RWPE2 (cell line): ENCODE measurements at regions not wholly inside any gene's neighbourhood (a gene's known extent, or its start where the extent isn't known, plus 50 kb on each side); places are given as distances from the start of the nearest gene placed in this dataset.

Experiments
- ATAC-seq: fragments of 200-7000 bp; cut with Tn5 transposase; 3 replicates; pipeline ENCODE4 v1.9.1; 2021; ENCODE audit warnings: low read depth
- DNase-seq: peaks from one replicate; pipeline ENCODE4 v3.0.0-alpha.2; 2020; ENCODE audit warnings: low spot score
- H3K27ac ChIP-seq: fragments of 450-650 bp; 2 replicates; pipeline ENCODE4 v1.5.1; 2017; ENCODE audit warnings: mild to moderate bottlenecking; ENCODE audit not compliant: poor library complexity, severe bottlenecking
- H3K27me3 ChIP-seq: fragments of 250-450 bp; sonication (Bioruptor Pico); 2 replicates; pipeline ENCODE4 v1.5.1; 2021; ENCODE audit warnings: mild to moderate bottlenecking, moderate library complexity; ENCODE audit not compliant: insufficient read depth, poor library complexity, severe bottlenecking
- H3K36me3 ChIP-seq: fragments of 250-450 bp; sonication (Bioruptor Pico); 2 replicates; pipeline ENCODE4 v1.5.1; 2020; ENCODE audit warnings: low read depth, mild to moderate bottlenecking, moderate library complexity
- H3K4me1 ChIP-seq: fragments of 250-450 bp; sonication (Bioruptor Pico); 2 replicates; pipeline ENCODE4 v1.5.1; 2021; ENCODE audit warnings: mild to moderate bottlenecking, moderate library complexity; ENCODE audit not compliant: insufficient read depth, poor library complexity, severe bottlenecking
- H3K4me3 ChIP-seq: fragments of 250-450 bp; sonication (Bioruptor Pico); 2 replicates; pipeline ENCODE4 v1.5.1; 2021; ENCODE audit warnings: mild to moderate bottlenecking, moderate library complexity; ENCODE audit not compliant: severe bottlenecking
- H3K9me3 ChIP-seq: fragments of 250-450 bp; sonication (Bioruptor Pico); 2 replicates; pipeline ENCODE4 v1.5.1; 2021; ENCODE audit warnings: mild to moderate bottlenecking, moderate library complexity; ENCODE audit not compliant: severe bottlenecking
- TF ChIP-seq, protein P1 (sequence below): fragments of 450-650 bp; IDR thresholded peaks from one replicate; pipeline ENCODE4 v1.5.1; 2017; ENCODE audit warnings: mild to moderate bottlenecking, moderate library complexity; ENCODE audit not compliant: poor library complexity, severe bottlenecking

DNA sequence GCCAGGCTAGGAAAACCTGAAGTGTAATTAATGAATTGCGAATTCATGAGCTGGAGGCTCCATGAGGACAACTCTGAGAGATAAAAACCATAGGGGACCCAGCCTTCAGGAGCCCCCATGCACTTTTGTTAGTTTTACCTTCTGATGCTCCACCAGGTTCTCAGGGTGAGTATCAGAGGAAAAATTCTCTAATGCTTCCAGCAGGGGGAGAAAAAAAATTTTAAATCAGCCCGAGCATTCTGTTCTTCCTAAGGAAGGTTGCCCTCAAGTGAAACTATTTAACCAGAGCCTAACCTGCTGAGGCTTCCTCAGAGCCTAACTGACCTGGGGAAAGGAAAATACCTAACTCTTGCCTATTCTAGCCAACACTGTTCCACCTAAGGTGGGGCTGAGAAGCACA, 552.6 kb downstream of the PPARGC1A start:
- Histone ChIP-seq H3K4me1 (peaks cover 11% of the 10 kb centered on the region), H3K9me3 (no peaks in the 10 kb centered on the region), H3K27me3 (peaks cover 7% of the 10 kb centered on the region), H3K36me3 (no peaks in the 10 kb centered on the region), H3K4me3 (no peak overlapping the region), H3K27ac (no peak overlapping the region)
- TF ChIP-seq, protein P1, sequence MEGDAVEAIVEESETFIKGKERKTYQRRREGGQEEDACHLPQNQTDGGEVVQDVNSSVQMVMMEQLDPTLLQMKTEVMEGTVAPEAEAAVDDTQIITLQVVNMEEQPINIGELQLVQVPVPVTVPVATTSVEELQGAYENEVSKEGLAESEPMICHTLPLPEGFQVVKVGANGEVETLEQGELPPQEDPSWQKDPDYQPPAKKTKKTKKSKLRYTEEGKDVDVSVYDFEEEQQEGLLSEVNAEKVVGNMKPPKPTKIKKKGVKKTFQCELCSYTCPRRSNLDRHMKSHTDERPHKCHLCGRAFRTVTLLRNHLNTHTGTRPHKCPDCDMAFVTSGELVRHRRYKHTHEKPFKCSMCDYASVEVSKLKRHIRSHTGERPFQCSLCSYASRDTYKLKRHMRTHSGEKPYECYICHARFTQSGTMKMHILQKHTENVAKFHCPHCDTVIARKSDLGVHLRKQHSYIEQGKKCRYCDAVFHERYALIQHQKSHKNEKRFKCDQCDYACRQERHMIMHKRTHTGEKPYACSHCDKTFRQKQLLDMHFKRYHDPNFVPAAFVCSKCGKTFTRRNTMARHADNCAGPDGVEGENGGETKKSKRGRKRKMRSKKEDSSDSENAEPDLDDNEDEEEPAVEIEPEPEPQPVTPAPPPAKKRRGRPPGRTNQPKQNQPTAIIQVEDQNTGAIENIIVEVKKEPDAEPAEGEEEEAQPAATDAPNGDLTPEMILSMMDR: peak; percentile 28
- no peak for DNase-seq
- ATAC-seq: no peak

DNA sequence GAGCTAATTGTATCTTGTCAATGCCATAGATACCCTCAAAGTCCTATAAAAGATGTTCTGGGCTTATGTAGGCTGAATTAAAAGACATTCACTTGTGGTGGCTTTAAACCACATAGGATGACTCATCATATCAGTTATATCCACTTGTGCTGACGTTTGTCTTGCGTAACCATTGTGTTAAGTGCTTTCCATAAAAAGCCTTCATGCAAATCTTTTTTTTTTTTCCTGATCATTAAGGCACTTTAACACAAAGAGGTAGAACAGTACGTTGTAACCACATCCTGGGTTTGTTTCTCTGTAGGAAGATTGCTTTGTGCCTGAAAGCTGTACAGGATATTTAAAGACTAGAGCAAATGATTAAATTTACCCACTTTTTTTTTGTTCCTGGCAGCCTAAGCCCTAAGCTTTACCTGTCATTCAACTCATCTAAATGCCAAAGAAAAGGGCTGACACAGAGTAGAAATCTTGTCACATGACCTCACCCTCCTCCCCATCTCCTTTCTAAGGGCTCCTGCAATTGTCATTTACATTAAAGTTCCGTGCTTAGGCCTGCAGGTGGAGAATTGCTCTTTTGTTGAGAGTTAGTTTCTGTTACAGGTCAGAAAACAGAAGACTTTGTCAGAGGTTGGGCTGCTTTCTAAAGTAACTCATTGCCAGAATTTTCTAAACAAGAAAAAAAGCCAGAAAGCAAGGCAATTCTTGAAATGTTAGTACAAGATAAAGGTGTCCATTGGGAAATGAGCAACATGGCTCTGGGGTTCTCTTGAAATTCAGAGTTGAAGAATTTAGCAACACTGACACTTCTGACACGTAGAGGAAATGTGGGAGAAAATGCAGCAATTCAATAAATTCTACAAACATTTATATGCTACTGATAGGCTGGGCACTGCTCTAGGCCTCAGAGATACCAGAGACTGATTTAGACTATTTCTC, 555.6 kb downstream of the PPARGC1A start:
- TF ChIP-seq, protein P1: no peak
- H3K4me1 ChIP-seq: peaks cover 11% of the 10 kb centered on the region
- H3K27me3 ChIP-seq: peaks cover 3% of the 10 kb centered on the region
- DNase-seq (no peak), ATAC-seq (peak; percentile 88)
- H3K4me3 ChIP-seq: no peak overlapping the region
- peak overlapping the region; percentile 31 for H3K27ac ChIP-seq
- no peaks in the 10 kb centered on the region for H3K36me3 ChIP-seq
- no peaks in the 10 kb centered on the region for H3K9me3 ChIP-seq

DNA sequence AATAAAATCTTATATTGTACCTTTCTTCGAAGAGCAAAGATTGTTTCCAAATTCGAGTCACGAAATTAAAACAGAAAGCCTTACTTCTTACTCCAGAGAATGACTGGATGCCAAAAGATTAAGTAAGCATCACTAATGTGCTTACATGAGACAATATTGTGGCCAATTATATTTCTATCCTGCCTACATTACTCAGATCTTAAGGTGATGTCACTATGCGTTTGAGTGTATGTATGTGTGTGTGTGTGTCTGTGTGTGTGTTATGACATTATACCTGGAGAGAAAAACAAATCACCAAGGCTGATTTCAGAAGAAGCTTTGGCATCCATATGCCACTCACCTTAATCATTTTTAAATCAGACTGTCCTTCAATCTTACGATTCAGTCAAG, 556.3 kb downstream of the PPARGC1A start:
- ATAC-seq (peak; percentile 43; the same call in 2 of the 3 replicates), DNase-seq (no peak)
- no peaks in the 10 kb centered on the region for H3K9me3 ChIP-seq
- peak overlapping the region; percentile 31 for H3K27ac ChIP-seq
- H3K27me3 ChIP-seq: no peaks in the 10 kb centered on the region
- H3K4me3 ChIP-seq: no peak overlapping the region
- peaks cover 11% of the 10 kb centered on the region for H3K4me1 ChIP-seq
- H3K36me3 ChIP-seq: no peaks in the 10 kb centered on the region
- TF ChIP-seq, protein P1: no peak

DNA sequence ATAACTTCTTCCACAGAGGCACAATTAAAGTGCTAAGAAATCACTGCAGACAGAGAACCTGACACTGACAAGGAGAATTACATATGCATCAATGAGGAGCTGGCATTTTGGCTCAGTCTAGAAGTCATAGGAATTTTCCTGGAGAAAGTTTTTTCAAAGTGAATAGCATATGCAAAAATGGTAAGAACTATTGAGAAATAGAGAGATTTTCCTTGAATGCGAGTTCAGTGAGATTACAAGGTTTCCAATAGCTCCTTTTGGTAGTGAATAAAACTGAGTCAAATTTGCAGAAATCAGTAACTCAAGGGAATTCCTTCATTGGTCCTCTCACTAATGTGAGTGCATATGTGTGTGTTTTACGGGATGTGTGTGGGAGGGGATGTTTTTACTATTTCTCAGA, 557.5 kb downstream of the PPARGC1A start:
- TF ChIP-seq, protein P1: no peak
- H3K27me3 ChIP-seq: no peaks in the 10 kb centered on the region
- H3K36me3 ChIP-seq: no peaks in the 10 kb centered on the region
- no peak for ATAC-seq
- no peaks in the 10 kb centered on the region for H3K9me3 ChIP-seq
- no peak overlapping the region for H3K27ac ChIP-seq
- no peak overlapping the region for H3K4me3 ChIP-seq
- H3K4me1 ChIP-seq: peaks cover 11% of the 10 kb centered on the region
- no peak for DNase-seq

DNA sequence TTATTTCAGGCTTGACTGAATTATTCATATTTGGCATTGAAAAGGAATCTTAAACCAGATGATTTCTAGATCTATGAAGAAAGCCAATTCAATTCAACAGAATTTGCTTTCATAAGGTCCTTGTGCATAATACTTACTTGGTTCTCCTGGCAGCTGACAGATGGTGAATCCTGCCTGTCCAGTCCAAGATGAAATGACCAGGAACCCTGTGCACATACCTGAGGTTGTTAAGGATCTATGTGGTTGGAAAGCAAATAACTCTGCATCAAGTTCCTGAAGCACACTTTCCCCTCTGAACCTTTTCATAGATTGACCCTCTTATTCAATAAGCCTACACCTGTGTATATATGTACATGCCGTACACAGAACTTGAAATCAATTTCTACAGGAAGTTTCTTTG, 562.7 kb downstream of the PPARGC1A start:
- peaks cover 10% of the 10 kb centered on the region for H3K4me1 ChIP-seq
- H3K27ac ChIP-seq: no peak overlapping the region
- H3K9me3 ChIP-seq: no peaks in the 10 kb centered on the region
- H3K4me3 ChIP-seq: no peak overlapping the region
- TF ChIP-seq, protein P1: no peak
- DNase-seq (no peak), ATAC-seq (no peak)
- no peaks in the 10 kb centered on the region for H3K36me3 ChIP-seq
- H3K27me3 ChIP-seq: no peaks in the 10 kb centered on the region
